Fibroblast of mammary gland (primary cell): ENCODE measurements at regions not wholly inside any gene's neighbourhood (a gene's known extent, or its start where the extent isn't known, plus 50 kb on each side); places are given as distances from the start of the nearest gene placed in this dataset.

ENCODE experiments used
- DNase-seq: peaks from one replicate; pipeline ENCODE4 v3.0.0-alpha.2; 2010; ENCODE audit warnings: low read depth
- H3K4me3 ChIP-seq: 2 replicates; pipeline ENCODE4 v1.5.1; 2011; ENCODE audit warnings: low read depth, mild to moderate bottlenecking, low read length, moderate library complexity; ENCODE audit not compliant: control insufficient read depth
- CTCF ChIP-seq: conservative IDR thresholded peaks from 2 replicates; pipeline ENCODE4 v1.5.1; 2011; ENCODE audit warnings: low read depth, low read length, inconsistent platforms; ENCODE audit not compliant: control insufficient read depth, insufficient read depth

GRCh38 chr14:76956316-76957090 lies 72.0 kb downstream of the IRF2BPL start:
- peak; percentile 90 for DNase-seq
- TF ChIP-seq CTCF, result no peak

GRCh38 chr14:76955575-76956315 lies 72.8 kb downstream of the IRF2BPL start:
- DNase-seq, result peak; percentile 69

More at GRCh38 chr14:76956316-76957090, 72.0 kb downstream of the IRF2BPL start:
- peak overlapping the region; percentile 21 for H3K4me3 ChIP-seq

GRCh38 chr14:76954394-76955190 lies 73.9 kb downstream of the IRF2BPL start:
- no peak overlapping the region for H3K4me3 ChIP-seq
- TF ChIP-seq CTCF, result no peak
- no peak for DNase-seq

More at GRCh38 chr14:76955575-76956315, 72.8 kb downstream of the IRF2BPL start:
- no peak overlapping the region for H3K4me3 ChIP-seq
- no peak for TF ChIP-seq CTCF

- H3K4me3 ChIP-seq, result peak overlapping the region; percentile 9
- DNase-seq, result peak; percentile 76
- TF ChIP-seq CTCF, result no peak
Observed at GRCh38 chr14:76953311-76953945, 75.1 kb downstream of the IRF2BPL start.

GRCh38 chr14:76951166-76951565 lies 77.3 kb downstream of the IRF2BPL start:
- no peak for DNase-seq
- H3K4me3 ChIP-seq, result no peak overlapping the region
- no peak for TF ChIP-seq CTCF
